IMR-90 (cell line): ENCODE measurements at regions not wholly inside any gene's neighbourhood (a gene's known extent, or its start where the extent isn't known, plus 50 kb on each side); places are given as distances from the start of the nearest gene placed in this dataset.

ENCODE experiments used
- ATAC-seq: fragments of 200-7000 bp; cut with Tn5 transposase; 2 replicates; pipeline ENCODE4 v1.9.1; 2020; ENCODE audit warnings: low read depth, mild to moderate bottlenecking, moderate library complexity
- BruUV-seq: library from RNA; stranded (reverse); fragments of 400-500 nt; replicated peaks from 2 replicates; lab custom pipeline; 2021; lab: Mats Ljungman, UMichigan
- CTCF ChIA-PET: fragments of 300-600 bp; formaldehyde crosslinking; extraction: SDS; loops from one replicate; lab custom pipeline; 2021; ENCODE audit warnings: antibody characterized with exemption; lab: Yijun Ruan, JAX
- POLR2A ChIA-PET: fragments of 300-600 bp; sonication (Branson Sonifier 250); formaldehyde crosslinking; loops from one replicate; lab custom pipeline; 2022; ENCODE audit warnings: antibody characterized with exemption; ENCODE audit not compliant: unreplicated experiment; lab: Charles Lee
- DNase-seq: peaks from one replicate; pipeline ENCODE4 v3.0.0; 2013
- H2AFZ ChIP-seq: replicated peaks from 2 replicates; pipeline ENCODE3; 2013; ENCODE audit warnings: low read length, mild to moderate bottlenecking; ENCODE audit not compliant: poor library complexity
- H2AK5ac ChIP-seq: 2 replicates; pipeline ENCODE4 v1.6.1; 2013; ENCODE audit warnings: low read depth, low read length, inconsistent platforms
- H2AK9ac ChIP-seq: replicated peaks from 2 replicates; pipeline ENCODE3; 2013; ENCODE audit warnings: mild to moderate bottlenecking, low read depth, low read length, moderate library complexity; ENCODE audit not compliant: poor library complexity
- H2BK120ac ChIP-seq: 2 replicates; pipeline ENCODE4 v1.6.1; 2013; ENCODE audit warnings: low read depth, low read length, inconsistent platforms
- H2BK15ac ChIP-seq: 3 replicates; pipeline ENCODE4 v1.6.1; 2013; ENCODE audit warnings: low read depth, low read length, inconsistent platforms
- H2BK20ac ChIP-seq: 2 replicates; pipeline ENCODE4 v1.6.1; 2013; ENCODE audit warnings: low read depth, mild to moderate bottlenecking, inconsistent platforms, low read length, moderate library complexity
- H2BK5ac ChIP-seq: 2 replicates; pipeline ENCODE4 v1.6.1; 2013; ENCODE audit warnings: mild to moderate bottlenecking, low read depth, low read length, inconsistent platforms; ENCODE audit not compliant: poor library complexity, severe bottlenecking
- H3K14ac ChIP-seq: replicated peaks from 2 replicates; pipeline ENCODE4 v1.6.1; 2013; ENCODE audit warnings: low read depth, low read length, inconsistent platforms
- H3K18ac ChIP-seq: 2 replicates; pipeline ENCODE4 v1.6.1; 2013; ENCODE audit warnings: low read depth, low read length, control low read depth
- H3K23ac ChIP-seq: 2 replicates; pipeline ENCODE4 v1.6.1; 2013; ENCODE audit warnings: low read depth, low read length, inconsistent platforms
- H3K27ac ChIP-seq: 2 replicates; pipeline ENCODE4 v1.5.1; 2013; ENCODE audit warnings: mild to moderate bottlenecking, control low read depth, low read length; ENCODE audit not compliant: insufficient read depth
- H3K27me3 ChIP-seq: 2 replicates; pipeline ENCODE4 v1.6.1; 2013; ENCODE audit warnings: low read length; ENCODE audit not compliant: control insufficient read depth, insufficient read depth
- H3K36me3 ChIP-seq: 2 replicates; pipeline ENCODE4 v1.6.1; 2013; ENCODE audit warnings: low read length, mixed read lengths; ENCODE audit not compliant: control insufficient read depth, insufficient read depth
- H3K4ac ChIP-seq: 2 replicates; pipeline ENCODE4 v1.6.1; 2013; ENCODE audit warnings: low read depth, low read length, inconsistent platforms
- H3K4me1 ChIP-seq: 2 replicates; pipeline ENCODE4 v1.6.1; 2013; ENCODE audit warnings: low read length, mixed read lengths; ENCODE audit not compliant: control insufficient read depth, insufficient read depth
- H3K4me2 ChIP-seq: 2 replicates; pipeline ENCODE4 v1.6.1; 2013; ENCODE audit warnings: low read depth, mild to moderate bottlenecking, control low read depth, low read length, moderate library complexity
- H3K4me3 ChIP-seq: 2 replicates; pipeline ENCODE4 v1.5.1; 2013; ENCODE audit warnings: low read depth, mild to moderate bottlenecking, control low read depth, low read length, moderate library complexity; ENCODE audit not compliant: insufficient read depth
- H3K56ac ChIP-seq: 2 replicates; pipeline ENCODE4 v1.6.1; 2013; ENCODE audit warnings: low read length, inconsistent platforms; ENCODE audit not compliant: insufficient read depth; ENCODE audit errors: extremely low read depth
- H3K79me1 ChIP-seq, 2 experiments: 2 replicates each; pipeline ENCODE4 v1.6.1; 2013; ENCODE audit warnings: low read length in 2 of 2, inconsistent platforms in 1 of 2, low read depth in 1 of 2
- H3K9ac ChIP-seq: 2 replicates; pipeline ENCODE4 v1.6.1; 2013; ENCODE audit warnings: low read depth, low read length, control low read depth
- H3K9me1 ChIP-seq: 2 replicates; pipeline ENCODE4 v1.6.1; 2013; ENCODE audit warnings: low read length, inconsistent platforms; ENCODE audit not compliant: insufficient read depth
- H3K9me3 ChIP-seq: 2 replicates; pipeline ENCODE4 v1.6.1; 2013; ENCODE audit warnings: low read length; ENCODE audit not compliant: control insufficient read depth, insufficient read depth
- H4K20me1 ChIP-seq: 2 replicates; pipeline ENCODE4 v1.6.1; 2013; ENCODE audit warnings: low read length, inconsistent platforms; ENCODE audit not compliant: insufficient read depth
- H4K5ac ChIP-seq: 2 replicates; pipeline ENCODE4 v1.6.1; 2013; ENCODE audit warnings: mild to moderate bottlenecking, low read depth, low read length, control low read depth
- H4K8ac ChIP-seq, 2 experiments: 2 replicates each; pipeline ENCODE4 v1.6.1; 2013; ENCODE audit warnings: low read depth in 2 of 2, low read length in 2 of 2, control low read depth in 1 of 2, inconsistent platforms in 1 of 2
- H4K91ac ChIP-seq: 2 replicates; pipeline ENCODE4 v1.6.1; 2013; ENCODE audit warnings: low read depth, low read length, inconsistent platforms; ENCODE audit not compliant: insufficient read depth
- BHLHE40 ChIP-seq: fragments of 150-350 bp; IDR thresholded peaks from 2 replicates; pipeline ENCODE4 v1.6.1; 2016; ENCODE audit warnings: mild to moderate bottlenecking, low read depth, low read length
- CEBPB ChIP-seq: IDR thresholded peaks from 2 replicates; pipeline ENCODE4 v1.6.1; 2012; ENCODE audit warnings: low read depth, low read length, improper control_type of control experiment
- CHD1 ChIP-seq: IDR thresholded peaks from 2 replicates; pipeline ENCODE4 v1.6.1; 2012; ENCODE audit warnings: low read depth, low read length, improper control_type of control experiment
- CTCF ChIP-seq: conservative IDR thresholded peaks from 2 replicates; pipeline ENCODE4 v1.5.1; 2012; ENCODE audit warnings: mild to moderate bottlenecking, low read depth, low read length, improper control_type of control experiment
- FOS ChIP-seq: fragments of 150-350 bp; IDR thresholded peaks from 2 replicates; pipeline ENCODE4 v1.6.1; 2016; ENCODE audit warnings: low read depth, low read length
- MAFK ChIP-seq: IDR thresholded peaks from 2 replicates; pipeline ENCODE4 v1.6.1; 2012; ENCODE audit warnings: low read depth, low read length, improper control_type of control experiment
- MAZ ChIP-seq: IDR thresholded peaks from 2 replicates; pipeline ENCODE4 v1.6.1; 2012; ENCODE audit warnings: low read depth, mild to moderate bottlenecking, low read length, improper control_type of control experiment, moderate library complexity, borderline replicate concordance
- MXI1 ChIP-seq: IDR thresholded peaks from 2 replicates; pipeline ENCODE4 v1.6.1; 2012; ENCODE audit warnings: low read depth, mild to moderate bottlenecking, low read length, moderate library complexity, borderline replicate concordance
- NFE2L2 ChIP-seq: fragments of 150-350 bp; IDR thresholded peaks from 2 replicates; pipeline ENCODE4 v1.6.1; 2016; ENCODE audit warnings: low read depth, mild to moderate bottlenecking, low read length
- POLR2A ChIP-seq: IDR thresholded peaks from 2 replicates; pipeline ENCODE4 v1.6.1; 2012; ENCODE audit warnings: mild to moderate bottlenecking, low read depth, low read length
- RAD21 ChIP-seq: IDR thresholded peaks from 2 replicates; pipeline ENCODE4 v1.6.1; 2012; ENCODE audit warnings: low read length, improper control_type of control experiment
- RCOR1 ChIP-seq: IDR thresholded peaks from 2 replicates; pipeline ENCODE4 v1.6.1; 2012; ENCODE audit warnings: mild to moderate bottlenecking, low read length, improper control_type of control experiment; ENCODE audit not compliant: insufficient replicate concordance
- RFX5 ChIP-seq: IDR thresholded peaks from 2 replicates; pipeline ENCODE4 v1.8.0; 2012; ENCODE audit warnings: low read depth, mild to moderate bottlenecking, low read length, moderate library complexity
- SMC3 ChIP-seq: fragments of 150-350 bp; IDR thresholded peaks from 2 replicates; pipeline ENCODE4 v1.6.1; 2016; ENCODE audit warnings: low read depth, mild to moderate bottlenecking, antibody characterized with exemption, low read length, moderate library complexity
- WGBS, 2 experiments: methylation state at CpG; one replicate each; pipeline versions ENCODE4 v1.1.5 to v1.1.7; 2013; ENCODE audit warnings: missing lambda C conversion rate in 2 of 2; ENCODE audit not compliant: insufficient read length in 1 of 2; ENCODE audit errors: extremely low coverage in 2 of 2; 5-methylcytosine and 5-hydroxymethylcytosine counted together
- dilution Hi-C: fragments of 300-500 bp; cut with HindIII; formaldehyde crosslinking; loops from one replicate; pipeline ENCODE4 v1.14.3; 2018; ENCODE audit warnings: low sequenced_read_pairs; ENCODE audit not compliant: unreplicated experiment
- in situ Hi-C: fragments of 300-500 bp; cut with MboI; formaldehyde crosslinking; loops from 3 replicates; pipeline ENCODE4 v1.14.3; 2019; ENCODE audit warnings: low sequenced_read_pairs, inconsistent platforms, mixed read lengths
- intact Hi-C: fragments of 100-400 bp; cut with micrococcal nuclease; formaldehyde crosslinking; loops from 2 replicates; pipeline ENCODE4 v1.10.0; 2022
- TF ChIP-seq, protein P1 (sequence below): fragments of 150-350 bp; IDR thresholded peaks from 2 replicates; pipeline ENCODE4 v1.6.1; 2016; ENCODE audit warnings: low read depth, mild to moderate bottlenecking, low read length, moderate library complexity, borderline replicate concordance
- TF ChIP-seq, protein P2 (sequence below): fragments of 150-350 bp; IDR thresholded peaks from 2 replicates; pipeline ENCODE4 v1.6.1; 2017; ENCODE audit warnings: mild to moderate bottlenecking, antibody characterized with exemption, low read length, low read depth

DNA sequence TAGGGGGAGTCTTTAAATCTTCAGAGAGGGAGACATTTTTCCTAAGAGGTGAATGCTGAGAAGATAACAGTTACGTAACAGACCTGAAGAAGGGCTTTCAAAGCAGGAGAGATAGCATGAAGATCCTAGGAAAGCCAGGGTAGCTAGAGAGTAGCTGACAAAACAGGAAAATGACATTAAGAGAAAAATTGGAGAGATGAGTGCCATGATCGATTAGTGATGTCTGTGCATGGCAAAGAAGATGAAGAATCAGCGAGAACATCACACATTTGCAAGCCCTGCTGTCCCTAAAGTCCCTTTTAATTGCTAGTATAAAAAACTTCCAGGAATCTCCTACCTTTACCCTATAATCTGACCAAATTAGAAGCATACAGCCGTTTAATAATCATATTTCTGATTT, 116.9 kb upstream of the PAX6 start:
- no peak overlapping the region for H3K14ac ChIP-seq
- H4K5ac ChIP-seq: no peak overlapping the region
- no peak overlapping the region for H2AK5ac ChIP-seq
- TF ChIP-seq RCOR1 (no peak), BHLHE40 (no peak), CHD1 (no peak), RFX5 (no peak), CEBPB (no peak), FOS (no peak), MAFK (no peak), POLR2A (no peak), NFE2L2 (no peak), CTCF (no peak), MAZ (no peak), MXI1 (no peak), RAD21 (no peak), SMC3 (no peak)
- TF ChIP-seq, protein P1, sequence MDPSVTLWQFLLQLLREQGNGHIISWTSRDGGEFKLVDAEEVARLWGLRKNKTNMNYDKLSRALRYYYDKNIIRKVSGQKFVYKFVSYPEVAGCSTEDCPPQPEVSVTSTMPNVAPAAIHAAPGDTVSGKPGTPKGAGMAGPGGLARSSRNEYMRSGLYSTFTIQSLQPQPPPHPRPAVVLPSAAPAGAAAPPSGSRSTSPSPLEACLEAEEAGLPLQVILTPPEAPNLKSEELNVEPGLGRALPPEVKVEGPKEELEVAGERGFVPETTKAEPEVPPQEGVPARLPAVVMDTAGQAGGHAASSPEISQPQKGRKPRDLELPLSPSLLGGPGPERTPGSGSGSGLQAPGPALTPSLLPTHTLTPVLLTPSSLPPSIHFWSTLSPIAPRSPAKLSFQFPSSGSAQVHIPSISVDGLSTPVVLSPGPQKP: no peak
- TF ChIP-seq, protein P2, sequence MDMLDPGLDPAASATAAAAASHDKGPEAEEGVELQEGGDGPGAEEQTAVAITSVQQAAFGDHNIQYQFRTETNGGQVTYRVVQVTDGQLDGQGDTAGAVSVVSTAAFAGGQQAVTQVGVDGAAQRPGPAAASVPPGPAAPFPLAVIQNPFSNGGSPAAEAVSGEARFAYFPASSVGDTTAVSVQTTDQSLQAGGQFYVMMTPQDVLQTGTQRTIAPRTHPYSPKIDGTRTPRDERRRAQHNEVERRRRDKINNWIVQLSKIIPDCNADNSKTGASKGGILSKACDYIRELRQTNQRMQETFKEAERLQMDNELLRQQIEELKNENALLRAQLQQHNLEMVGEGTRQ: no peak
- no peaks in the 10 kb centered on the region for H3K79me1 ChIP-seq
- no peak overlapping the region for H3K18ac ChIP-seq
- no peaks in the 10 kb centered on the region for H3K4me1 ChIP-seq
- DNase-seq (no peak), ATAC-seq (no peak)
- dilution Hi-C loops (no loop called here), in situ Hi-C loops (no loop called here), intact Hi-C loops (no loop called here)
- no peaks in the 10 kb centered on the region for H3K36me3 ChIP-seq
- CTCF ChIA-PET: no interaction called here
- no peak overlapping the region for H3K9ac ChIP-seq
- H2BK15ac ChIP-seq: no peak overlapping the region
- H3K4ac ChIP-seq: no peak overlapping the region
- no peak overlapping the region for H3K27ac ChIP-seq
- H4K91ac ChIP-seq: no peak overlapping the region
- H3K56ac ChIP-seq: no peak overlapping the region
- H2BK120ac ChIP-seq: no peak overlapping the region
- BruUV-seq: no TSS peak
- no peak overlapping the region for H3K4me2 ChIP-seq
- no peaks in the 10 kb centered on the region for H3K9me1 ChIP-seq
- no peaks in the 10 kb centered on the region for H3K9me3 ChIP-seq
- H4K20me1 ChIP-seq: no peaks in the 10 kb centered on the region
- 44% methylated on average over 1 of the region's 4 CpGs; no CpG with 5 or more reads in 1 of the 2 experiments for WGBS, 2 experiments
- POLR2A ChIA-PET: no interaction called here
- H3K23ac ChIP-seq: no peak overlapping the region
- H3K27me3 ChIP-seq: peaks cover 1% of the 10 kb centered on the region
- H4K8ac ChIP-seq: no peak overlapping the region
- H2BK5ac ChIP-seq: no peak overlapping the region
- H3K4me3 ChIP-seq: no peak overlapping the region
- H2AFZ ChIP-seq: no peak overlapping the region
- no peak overlapping the region for H2AK9ac ChIP-seq
- H2BK20ac ChIP-seq: no peak overlapping the region
